SK-N-SH (cell line): ENCODE measurements at regions not wholly inside any gene's neighbourhood (a gene's known extent, or its start where the extent isn't known, plus 50 kb on each side); places are given as distances from the start of the nearest gene placed in this dataset.

Source experiments
- CTCF ChIA-PET: fragments of 300-600, 350-600 bp; formaldehyde crosslinking; extraction: SDS; loops from one replicate; lab custom pipeline; 2021; lab: Yijun Ruan, JAX
- POLR2A ChIA-PET: fragments of 350-600 bp; sonication (Branson Sonifier 250); formaldehyde crosslinking; extraction: SDS; loops from one replicate; lab custom pipeline; 2020; ENCODE audit warnings: antibody characterized with exemption, inconsistent platforms; lab: Yijun Ruan, JAX
- DNase-seq: peaks from one replicate; pipeline ENCODE4 v3.0.0; 2012
- H2AFZ ChIP-seq: fragments of 200-600 bp; sonication (generic); 2 replicates; pipeline ENCODE4 v1.8.1; 2016; ENCODE audit warnings: antibody characterized with exemption, mild to moderate bottlenecking, low read depth
- H3F3A ChIP-seq: fragments of 200-600 bp; sonication (generic); replicated peaks from 2 replicates; pipeline ENCODE3; 2016; ENCODE audit warnings: antibody characterized with exemption, mild to moderate bottlenecking; ENCODE audit not compliant: insufficient read depth
- H3K27ac ChIP-seq, 2 experiments: fragments of 200-500 bp in 1 of 2; fragments of 200-600 bp in 1 of 2; sonication (Bioruptor generic) in 1 of 2; sonication (generic), shearing (Covaris generic) in 1 of 2; 2 replicates each; pipeline versions ENCODE4 v1.5.1 to v1.6.1; 2014 to 2016; ENCODE audit warnings: low read depth in 2 of 2, inconsistent platforms in 1 of 2, low read length in 1 of 2, mild to moderate bottlenecking in 1 of 2, mixed read lengths in 1 of 2
- H3K27me3 ChIP-seq: fragments of 200-600 bp; sonication (generic), shearing (Covaris generic); 2 replicates; pipeline ENCODE4 v1.6.1; 2016; ENCODE audit warnings: mixed run types; ENCODE audit not compliant: insufficient read depth
- H3K36me3 ChIP-seq, 2 experiments: fragments of 200-500 bp in 1 of 2; fragments of 200-600 bp in 1 of 2; sonication (Bioruptor generic) in 1 of 2; sonication (generic) in 1 of 2; replicated peaks in 1 of 2; 2 replicates each; pipeline versions ENCODE3 to v1.5.1; 2014 to 2016; ENCODE audit warnings: low read length in 1 of 2, mild to moderate bottlenecking in 1 of 2; ENCODE audit not compliant: insufficient read depth in 2 of 2, control insufficient read depth in 1 of 2
- H3K4me1 ChIP-seq, 2 experiments: fragments of 200-500 bp in 1 of 2; fragments of 200-600 bp in 1 of 2; sonication (Bioruptor generic) in 1 of 2; sonication (generic), shearing (Covaris generic) in 1 of 2; 2 replicates each; pipeline versions ENCODE4 v1.5.1 to v1.6.1; 2014 to 2016; ENCODE audit warnings: low read depth in 1 of 2, low read length in 1 of 2, mixed run types in 1 of 2; ENCODE audit not compliant: insufficient read depth in 2 of 2, control insufficient read depth in 1 of 2
- H3K4me2 ChIP-seq: fragments of 200-600 bp; sonication (generic), shearing (Covaris generic); 2 replicates; pipeline ENCODE4 v1.6.1; 2017; ENCODE audit warnings: mixed run types
- H3K4me3 ChIP-seq, 2 experiments: fragments of 200-500 bp in 1 of 2; fragments of 200-600 bp in 1 of 2; sonication (Bioruptor generic) in 1 of 2; sonication (generic), shearing (Covaris generic) in 1 of 2; 2 replicates each; pipeline versions ENCODE4 v1.5.1 to v1.8.1; 2014 to 2016; ENCODE audit warnings: low read depth in 2 of 2, inconsistent platforms in 1 of 2, low read length in 1 of 2, mild to moderate bottlenecking in 1 of 2, mixed read lengths in 1 of 2, moderate library complexity in 1 of 2
- H3K79me2 ChIP-seq: fragments of 200-600 bp; sonication (generic); 2 replicates; pipeline ENCODE4 v1.8.1; 2017; ENCODE audit warnings: mild to moderate bottlenecking; ENCODE audit not compliant: insufficient read depth
- H3K9ac ChIP-seq: fragments of 200-600 bp; sonication (generic); 2 replicates; pipeline ENCODE4 v1.6.1; 2017; ENCODE audit warnings: mixed run types
- H3K9me2 ChIP-seq: fragments of 200-600 bp; sonication (generic); 2 replicates; pipeline ENCODE4 v1.6.1; 2017; ENCODE audit warnings: mixed run types
- H3K9me3 ChIP-seq: fragments of 200-600 bp; sonication (generic); 2 replicates; pipeline ENCODE4 v1.6.1; 2017; ENCODE audit warnings: mixed run types, mild to moderate bottlenecking, moderate library complexity
- H4K20me1 ChIP-seq: fragments of 200-600 bp; sonication (generic); 2 replicates; pipeline ENCODE4 v1.6.1; 2017; ENCODE audit warnings: mild to moderate bottlenecking, mixed run types; ENCODE audit not compliant: insufficient read depth
- CHD2 ChIP-seq: fragments of 150-350 bp; IDR thresholded peaks from 2 replicates; pipeline ENCODE4 v1.6.1; 2018; ENCODE audit warnings: low read length; ENCODE audit not compliant: partially characterized antibody
- CTCF ChIP-seq: fragments of 200-600 bp; sonication (generic); IDR thresholded peaks from 2 replicates; pipeline ENCODE4 v1.6.1; 2017; ENCODE audit warnings: antibody characterized with exemption, mild to moderate bottlenecking, moderate library complexity
- EZH2phosphoT487 ChIP-seq: fragments of 200-600 bp; sonication (generic); IDR thresholded peaks from 2 replicates; pipeline ENCODE4 v1.6.1; 2017; ENCODE audit warnings: low read depth, mixed run types, mild to moderate bottlenecking, antibody characterized with exemption, moderate library complexity, borderline replicate concordance
- FOSL2 ChIP-seq: IDR thresholded peaks from 2 replicates; pipeline ENCODE4 v1.4.0; 2012; ENCODE audit warnings: low read depth, mild to moderate bottlenecking, moderate library complexity, borderline replicate concordance
- GATA2 ChIP-seq: sonication (generic); formaldehyde crosslinking; IDR thresholded peaks from 2 replicates; pipeline ENCODE4 v1.5.0; 2020; ENCODE audit warnings: mild to moderate bottlenecking, missing genetic modification reagents
- IRF3 ChIP-seq: fragments of 150-350 bp; IDR thresholded peaks from 2 replicates; pipeline ENCODE4 v1.6.1; 2016; ENCODE audit warnings: mild to moderate bottlenecking, low read depth, low read length
- MEF2A ChIP-seq: IDR thresholded peaks from 2 replicates; pipeline ENCODE4 v1.4.0; 2012; ENCODE audit warnings: low read depth, borderline replicate concordance
- PBX3 ChIP-seq: IDR thresholded peaks from 2 replicates; pipeline ENCODE4; 2012
- RAD21 ChIP-seq: IDR thresholded peaks from 2 replicates; pipeline ENCODE4 v1.6.1; 2012; ENCODE audit warnings: mild to moderate bottlenecking, low read length
- RCOR1 ChIP-seq: fragments of 150-350 bp; IDR thresholded peaks from 2 replicates; pipeline ENCODE4 v1.6.1; 2017; ENCODE audit warnings: antibody characterized with exemption, low read length
- REST ChIP-seq: IDR thresholded peaks from 2 replicates; pipeline ENCODE4 v1.6.1; 2012; ENCODE audit warnings: mild to moderate bottlenecking, low read depth, low read length, moderate library complexity
- RFX5 ChIP-seq: IDR thresholded peaks from 2 replicates; pipeline ENCODE4 v1.6.1; 2012; ENCODE audit warnings: mild to moderate bottlenecking, improper control_type of control experiment, low read length
- RXRA ChIP-seq: IDR thresholded peaks from 2 replicates; pipeline ENCODE4 v1.4.0; 2012; ENCODE audit warnings: low read depth, mild to moderate bottlenecking, borderline replicate concordance
- SIN3A ChIP-seq: IDR thresholded peaks from 2 replicates; pipeline ENCODE4 v1.6.1; 2012; ENCODE audit warnings: low read depth, mild to moderate bottlenecking, low read length, moderate library complexity, borderline replicate concordance
- TAF1 ChIP-seq: IDR thresholded peaks from 2 replicates; pipeline ENCODE4 v1.6.1; 2012; ENCODE audit warnings: low read depth, mild to moderate bottlenecking, low read length, moderate library complexity, borderline replicate concordance
- TCF12 ChIP-seq: IDR thresholded peaks from 2 replicates; pipeline ENCODE4 v1.4.0; 2012
- TEAD4 ChIP-seq: IDR thresholded peaks from 2 replicates; pipeline ENCODE4 v1.4.0; 2012; ENCODE audit warnings: mild to moderate bottlenecking, borderline replicate concordance; ENCODE audit not compliant: insufficient read depth
- USF2 ChIP-seq: fragments of 150-350 bp; IDR thresholded peaks from 2 replicates; pipeline ENCODE4 v1.6.1; 2017; ENCODE audit warnings: antibody characterized with exemption, low read length, low read depth, borderline replicate concordance
- YY1 ChIP-seq: IDR thresholded peaks from 2 replicates; pipeline ENCODE4 v1.4.0; 2012; ENCODE audit warnings: low read depth, mild to moderate bottlenecking
- ZBTB33 ChIP-seq: IDR thresholded peaks from 2 replicates; pipeline ENCODE4 v1.4.0; 2012; ENCODE audit warnings: low read depth, borderline replicate concordance
- whole genome bisulfite sequencing: methylation state at CpG from one replicate; pipeline ENCODE4 v1.1.6; 2017; ENCODE audit warnings: low lambda C conversion rate; 5-methylcytosine and 5-hydroxymethylcytosine counted together

GRCh38 chr9:28926306-28926705, 1353.0 kb upstream of the C9orf72 start:
- Histone ChIP-seq H3K79me2 (no peaks in the 10 kb centered on the region; the same call in 1 of the 2 replicates), H3K9me3 (no peaks in the 10 kb centered on the region), H3K27ac (no peak overlapping the region), H3K4me2 (no peak overlapping the region), H3K36me3 (no peaks in the 10 kb centered on the region), H3K4me3 (no peak overlapping the region), H4K20me1 (no peaks in the 10 kb centered on the region; the same call in 1 of the 2 replicates), H3F3A (no peaks in the 10 kb centered on the region), H2AFZ (no peak overlapping the region), H3K27me3 (no peaks in the 10 kb centered on the region), H3K9ac (no peak overlapping the region), H3K9me2 (no peaks in the 10 kb centered on the region), H3K4me1 (peaks cover 2 to 11% of the 10 kb centered on the region in 2 experiments; a peak in 3 of 4 replicates)
- POLR2A ChIA-PET: no interaction called here
- DNase-seq: no peak
- 96% methylated on average over 3 of the region's 3 CpGs for WGBS
- TF ChIP-seq TAF1 (no peak), TCF12 (no peak), RCOR1 (no peak), IRF3 (no peak), YY1 (no peak), ZBTB33 (no peak), USF2 (no peak), PBX3 (no peak), MEF2A (no peak), CTCF (no peak), RAD21 (no peak), TEAD4 (no peak), RFX5 (no peak), REST (no peak), EZH2phosphoT487 (no peak), GATA2 (CRISPR knock-in tag) (no peak), FOSL2 (no peak), CHD2 (no peak), SIN3A (no peak), RXRA (no peak)
- CTCF ChIA-PET: no interaction called here
